ENCODE measurements at regions not wholly inside any gene's neighbourhood (a gene's known extent, or its start where the extent isn't known, plus 50 kb on each side); places are given as distances from the start of the nearest gene placed in this dataset.

- Histone ChIP-seq H2BK5ac (ENCODE audit: low read depth, low read length, poor library complexity, severe bottlenecking) (no peak overlapping the region), H3K27me3 (ENCODE audit: control insufficient read depth, insufficient read depth, low read length) (peaks cover 5% of the 10 kb centered on the region), H3K9me3 (ENCODE audit: control insufficient read depth, insufficient read depth, low read length) (no peaks in the 10 kb centered on the region), H3K36me3 (ENCODE audit: control insufficient read depth, insufficient read depth, low read length) (no peaks in the 10 kb centered on the region), H3K23ac (ENCODE audit: low read depth, low read length) (no peak overlapping the region), H3K9ac (ENCODE audit: low read depth, low read length) (no peak overlapping the region), H3K4ac (ENCODE audit: low read depth, low read length) (no peak overlapping the region), H2AK9ac (replicated peaks; ENCODE audit: low read depth, low read length, poor library complexity) (no peak overlapping the region), H3K4me2 (ENCODE audit: low read depth, low read length) (0 out of 2 replicates have a peak overlapping the region, but pooled peaks have one; percentile 28), H3K4me3 (ENCODE audit: insufficient read depth, low read depth, low read length) (no peak overlapping the region), H3K9me1 (ENCODE audit: insufficient read depth, low read length) (no peaks in the 10 kb centered on the region), H3K79me1 (ENCODE audit: low read depth in 1 of 2, low read length in 2 of 2) (no peaks in the 10 kb centered on the region), H3K18ac (ENCODE audit: low read depth, low read length) (no peak overlapping the region), H3K27ac (ENCODE audit: insufficient read depth, low read length) (no peak overlapping the region), H3K14ac (replicated peaks; ENCODE audit: low read depth, low read length) (no peak overlapping the region), H3K56ac (ENCODE audit: extremely low read depth, insufficient read depth, low read length) (no peak overlapping the region), H4K8ac (ENCODE audit: low read depth in 2 of 2, low read length in 2 of 2) (no peak overlapping the region), H2BK15ac (ENCODE audit: low read depth, low read length) (no peak overlapping the region), H2AFZ (replicated peaks; ENCODE audit: low read length, poor library complexity) (no peak overlapping the region), H4K20me1 (ENCODE audit: insufficient read depth, low read length) (no peaks in the 10 kb centered on the region), H2BK120ac (ENCODE audit: low read depth, low read length) (no peak overlapping the region), H2BK20ac (ENCODE audit: low read depth, low read length) (no peak overlapping the region), H3K4me1 (ENCODE audit: control insufficient read depth, insufficient read depth, low read length) (no peaks in the 10 kb centered on the region), H2AK5ac (ENCODE audit: low read depth, low read length) (no peak overlapping the region), H4K91ac (ENCODE audit: insufficient read depth, low read depth, low read length) (no peak overlapping the region), H4K5ac (ENCODE audit: low read depth, low read length) (no peak overlapping the region)
- WGBS, 2 experiments (ENCODE audit: extremely low coverage in 2 of 2, insufficient read length in 1 of 2) = no CpG with 5 or more reads among the region's 8 CpGs
- DNase-seq = no peak
- intact Hi-C loops (cut with micrococcal nuclease) (no loop called here), in situ Hi-C loops (cut with MboI; ENCODE audit: low sequenced_read_pairs) (no loop called here), dilution Hi-C loops (cut with HindIII; ENCODE audit: low sequenced_read_pairs, unreplicated experiment) (no loop called here)
- TF ChIP-seq MAFK (IDR thresholded peaks at IDR 0.05; ENCODE audit: low read depth, low read length) (no peak), MAZ (IDR thresholded peaks at IDR 0.05; ENCODE audit: borderline replicate concordance, low read depth, low read length) (no peak)
- no peak for ATAC-seq (ENCODE audit: low read depth)
- no TSS peak for BruUV-seq (replicated peaks)
- CTCF ChIA-PET = interaction anchor here (1.7 kb wide), 1 partner anchor 12 kb away, joined by 7 read pairs; no protein-coding TSS in a partner anchor
- POLR2A ChIA-PET (ENCODE audit: unreplicated experiment) = no interaction called here
Observed at GRCh38 chr6:137570393-137570792, 76.2 kb upstream of the OLIG3 start.
